B cell (primary cell): ENCODE measurements at regions not wholly inside any gene's neighbourhood (a gene's known extent, or its start where the extent isn't known, plus 50 kb on each side); places are given as distances from the start of the nearest gene placed in this dataset.

Experiments
- ATAC-seq: fragments of 200-7000 bp; cut with Tn5 transposase; one replicate; pipeline ENCODE4 v1.10.0; 2021; ENCODE audit warnings: low read depth, mild to moderate bottlenecking, moderate number of reproducible peaks, moderate library complexity
- CTCF ChIA-PET: fragments of 350-600 bp; sonication (Branson Sonifier 250); formaldehyde crosslinking; loops from one replicate; lab custom pipeline; 2021; ENCODE audit warnings: antibody characterized with exemption, inconsistent platforms; lab: Charles Lee
- POLR2A ChIA-PET: fragments of 350-600 bp; sonication (Branson Sonifier 250); formaldehyde crosslinking; loops from one replicate; lab custom pipeline; 2021; ENCODE audit warnings: antibody characterized with exemption; lab: Charles Lee
- DNase-seq: peaks from one replicate; pipeline ENCODE4 v3.0.0; 2013
- H2AFZ ChIP-seq: 2 replicates; pipeline ENCODE4 v1.6.1; 2012; ENCODE audit warnings: mild to moderate bottlenecking, low read depth, low read length; ENCODE audit not compliant: insufficient read depth, poor library complexity, severe bottlenecking
- H3K27ac ChIP-seq, 2 donors: 1 replicate in 1 of 2; 2 replicates in 1 of 2; pipeline ENCODE4 v1.5.1; 2012 to 2013; ENCODE audit warnings: low read length in 2 of 2, mild to moderate bottlenecking in 2 of 2, moderate library complexity in 1 of 2
- H3K27me3 ChIP-seq, 4 experiments: fragments of 200-600 bp in 1 of 4; sonication (generic) in 1 of 4; replicated peaks in 1 of 4; 1 replicate in 2 of 4; 2 replicates in 2 of 4; pipeline versions ENCODE4 v1.6.1 to v1.7.0; 2013 to 2016; ENCODE audit warnings: low read length in 3 of 4, mild to moderate bottlenecking in 2 of 4, mixed read lengths in 1 of 4, moderate library complexity in 1 of 4; ENCODE audit not compliant: insufficient read depth in 4 of 4, control insufficient read depth in 3 of 4; ENCODE audit errors: control extremely low read depth in 1 of 4
- H3K36me3 ChIP-seq, 2 experiments: replicated peaks in 1 of 2; 1 replicate in 1 of 2; 2 replicates in 1 of 2; pipeline versions ENCODE4 v1.6.1 to v1.7.1; 2013; ENCODE audit warnings: low read length in 1 of 2; ENCODE audit not compliant: insufficient read depth in 2 of 2, control insufficient read depth in 1 of 2; ENCODE audit errors: control extremely low read depth in 1 of 2, extremely low read depth in 1 of 2
- H3K4me1 ChIP-seq, 2 donors: fragments of 200-600 bp in 1 of 2; sonication (generic) in 1 of 2; 1 replicate in 1 of 2; 2 replicates in 1 of 2; pipeline versions ENCODE4 v1.5.1 to v1.6.1; 2013 to 2017; ENCODE audit warnings: low read length in 2 of 2; ENCODE audit not compliant: control insufficient read depth in 2 of 2, insufficient read depth in 2 of 2
- H3K4me2 ChIP-seq: replicated peaks from 2 replicates; pipeline ENCODE3; 2012; ENCODE audit warnings: mild to moderate bottlenecking, low read depth, low read length; ENCODE audit not compliant: poor library complexity, severe bottlenecking
- H3K4me3 ChIP-seq, 5 experiments: fragments of 200-600 bp in 1 of 5; sonication (generic) in 1 of 5; 1 replicate in 3 of 5; 2 replicates in 2 of 5; pipeline versions ENCODE4 v1.5.1 to v1.7.0; 2011 to 2016; ENCODE audit warnings: low read length in 4 of 5, mild to moderate bottlenecking in 4 of 5, low read depth in 2 of 5, control low read depth in 1 of 5, moderate library complexity in 1 of 5; ENCODE audit not compliant: insufficient read depth in 1 of 5; ENCODE audit errors: control extremely low read depth in 1 of 5, extremely low read depth in 1 of 5
- H3K79me2 ChIP-seq: fragments of 200-600 bp; sonication (generic); one replicate; pipeline ENCODE4 v1.6.0; 2016; ENCODE audit warnings: low read length; ENCODE audit not compliant: control insufficient read depth, insufficient read depth
- H3K9ac ChIP-seq: fragments of 200-600 bp; sonication (generic); 2 replicates; pipeline ENCODE4 v1.6.1; 2017; ENCODE audit warnings: mild to moderate bottlenecking, low read length, moderate library complexity
- H3K9me3 ChIP-seq, 3 donors: one replicate each; pipeline versions ENCODE4 v1.6.1 to v1.7.1; 2013; ENCODE audit warnings: low read length in 2 of 3; ENCODE audit not compliant: control insufficient read depth in 2 of 3, insufficient read depth in 1 of 3; ENCODE audit errors: control extremely low read depth in 1 of 3
- H4K20me1 ChIP-seq: 2 replicates; pipeline ENCODE4 v1.6.0; 2012; ENCODE audit warnings: mild to moderate bottlenecking, low read length; ENCODE audit not compliant: insufficient read depth, control insufficient read depth, poor library complexity, severe bottlenecking
- H3K27ac Mint-ChIP-seq: one replicate; pipeline ENCODE4 v1.8.0; 2021; ENCODE audit warnings: mixed read lengths
- H3K27me3 Mint-ChIP-seq: one replicate; pipeline ENCODE4 v1.8.0; 2021; ENCODE audit warnings: mixed read lengths
- H3K4me1 Mint-ChIP-seq: one replicate; pipeline ENCODE4 v1.8.0; 2021; ENCODE audit warnings: mixed read lengths
- H3K4me3 Mint-ChIP-seq: one replicate; pipeline ENCODE4 v1.8.0; 2021; ENCODE audit warnings: mixed read lengths
- H3K9me3 Mint-ChIP-seq: one replicate; pipeline ENCODE4 v1.8.0; 2022; ENCODE audit warnings: mixed read lengths; ENCODE audit not compliant: insufficient read depth
- CTCF ChIP-seq: fragments of 200-600 bp; IDR thresholded peaks from one replicate; pipeline ENCODE4 v1.8.0; 2022; ENCODE audit warnings: antibody characterized with exemption, mild to moderate bottlenecking
- EZH2 ChIP-seq: IDR thresholded peaks from 2 replicates; pipeline ENCODE4 v1.6.1; 2012; ENCODE audit warnings: borderline replicate concordance, low read depth, mild to moderate bottlenecking, moderate library complexity, low read length; ENCODE audit not compliant: insufficient read depth, poor library complexity, severe bottlenecking
- WGBS: methylation state at CpG from one replicate; pipeline ENCODE4 v1.1.5; 2013; ENCODE audit warnings: missing lambda C conversion rate; ENCODE audit not compliant: insufficient coverage; 5-methylcytosine and 5-hydroxymethylcytosine counted together
- intact Hi-C: fragments of 100-400 bp; cut with micrococcal nuclease; formaldehyde crosslinking; loops from one replicate; pipeline ENCODE4 v1.10.0; 2022

- Histone ChIP-seq H3K27me3 (no peaks in the 10 kb centered on the region), H3K4me2 (no peak overlapping the region), H2AFZ (no peak overlapping the region), H3K4me3 (no peak overlapping the region), H3K9ac (no peak overlapping the region), H4K20me1 (no peaks in the 10 kb centered on the region), H3K79me2 (no peaks in the 10 kb centered on the region), H3K36me3 (no peaks in the 10 kb centered on the region), H3K27ac (no peak overlapping the region), H3K9me3 (peaks cover 0 to 4% (median 4%) of the 10 kb centered on the region in 3 donors), H3K4me1 (no peaks in the 10 kb centered on the region)
- ATAC-seq = no peak
- CTCF ChIA-PET = no interaction called here
- H3K27ac Mint-ChIP-seq = no peak overlapping the region
- no peak for DNase-seq
- H3K4me1 Mint-ChIP-seq = no peaks in the 10 kb centered on the region
- no peaks in the 10 kb centered on the region for H3K27me3 Mint-ChIP-seq
- no CpG with 5 or more reads among the region's 3 CpGs for WGBS
- no peaks in the 10 kb centered on the region for H3K9me3 Mint-ChIP-seq
- no peak overlapping the region for H3K4me3 Mint-ChIP-seq
- intact Hi-C loops = no loop called here
- POLR2A ChIA-PET = no interaction called here
- no peak for TF ChIP-seq EZH2
- no peak for TF ChIP-seq CTCF
Observed at GRCh38 chr13:103291798-103292572, 225.8 kb upstream of the SLC10A2 start.

GRCh38 chr13:103291226-103291625, 225.0 kb upstream of the SLC10A2 start:
- TF ChIP-seq CTCF = no peak
- no peak for TF ChIP-seq EZH2
- CTCF ChIA-PET = no interaction called here
- Mint-ChIP-seq H3K4me1 (no peaks in the 10 kb centered on the region), H3K9me3 (no peaks in the 10 kb centered on the region), H3K27ac (no peak overlapping the region), H3K4me3 (no peak overlapping the region), H3K27me3 (no peaks in the 10 kb centered on the region)
- Histone ChIP-seq H2AFZ (no peak overlapping the region), H3K36me3 (no peaks in the 10 kb centered on the region), H3K79me2 (no peaks in the 10 kb centered on the region), H3K4me1 (no peaks in the 10 kb centered on the region), H3K4me2 (no peak overlapping the region), H3K9ac (no peak overlapping the region), H3K9me3 (peaks cover 0 to 3% (median 0%) of the 10 kb centered on the region in 3 donors), H3K4me3 (no peak overlapping the region), H4K20me1 (no peaks in the 10 kb centered on the region), H3K27ac (no peak overlapping the region), H3K27me3 (no peaks in the 10 kb centered on the region)
- intact Hi-C loops = no loop called here
- ATAC-seq (no peak), DNase-seq (no peak)
- POLR2A ChIA-PET = no interaction called here
- 89% methylated on average over 3 of the region's 3 CpGs for WGBS
